NT2/D1 (cell line): ENCODE measurements at regions not wholly inside any gene's neighbourhood (a gene's known extent, or its start where the extent isn't known, plus 50 kb on each side); places are given as distances from the start of the nearest gene placed in this dataset.

Source experiments
- YY1 ChIP-seq: IDR thresholded peaks from 2 replicates; pipeline ENCODE4 v1.6.1; 2011; ENCODE audit not compliant: insufficient read length, insufficient read depth
- ZNF274 ChIP-seq: IDR thresholded peaks from 2 replicates; pipeline ENCODE4 v1.6.1; 2011; ENCODE audit warnings: mild to moderate bottlenecking, low read depth, low read length

- TF ChIP-seq ZNF274 (no peak), YY1 (no peak)
Measured at GRCh38 chr12:130236446-130236845, 74.2 kb downstream of the FZD10 start.
